HG02610 (cell line): ENCODE measurements at regions not wholly inside any gene's neighbourhood (a gene's known extent, or its start where the extent isn't known, plus 50 kb on each side); places are given as distances from the start of the nearest gene placed in this dataset.

Experiments
- ATAC-seq: cut with Tn5 transposase; IDR thresholded peaks from one replicate; pipeline ENCODE4 v1.9.1; 2021; ENCODE audit warnings: mild to moderate bottlenecking, moderate library complexity; ENCODE audit not compliant: unreplicated experiment

GRCh38 chr2:104744537-104744936 is 109.4 kb upstream of the POU3F3 start:
- ATAC-seq = no peak

- ATAC-seq = no peak
Measured at GRCh38 chr2:104745846-104746245, 108.1 kb upstream of the POU3F3 start.

GRCh38 chr2:104746299-104746698 is 107.6 kb upstream of the POU3F3 start:
- ATAC-seq = no peak

GRCh38 chr2:104746858-104747257 is 107.1 kb upstream of the POU3F3 start:
- ATAC-seq = no peak

- ATAC-seq = no peak
Measured at GRCh38 chr2:104749856-104750460, 104.0 kb upstream of the POU3F3 start.

- no peak for ATAC-seq
Measured at GRCh38 chr2:104752504-104752903, 101.4 kb upstream of the POU3F3 start.

GRCh38 chr2:104755026-104755878 is 98.7 kb upstream of the POU3F3 start:
- ATAC-seq = no peak

GRCh38 chr2:104756118-104756517 is 97.8 kb upstream of the POU3F3 start:
- no peak for ATAC-seq

- no peak for ATAC-seq
Measured at GRCh38 chr2:104757056-104757455, 96.9 kb upstream of the POU3F3 start.

GRCh38 chr2:104758199-104758620 is 95.7 kb upstream of the POU3F3 start:
- ATAC-seq = no peak

- ATAC-seq = no peak
Measured at GRCh38 chr2:104762031-104762430, 91.9 kb upstream of the POU3F3 start.

- ATAC-seq = no peak
Measured at GRCh38 chr2:104766683-104767082, 87.2 kb upstream of the POU3F3 start.

GRCh38 chr2:104768694-104769093 is 85.2 kb upstream of the POU3F3 start:
- ATAC-seq = no peak

- ATAC-seq = no peak
Measured at GRCh38 chr2:104769096-104769495, 84.8 kb upstream of the POU3F3 start.

GRCh38 chr2:104772996-104773395 is 80.9 kb upstream of the POU3F3 start:
- no peak for ATAC-seq

- ATAC-seq = no peak
Measured at GRCh38 chr2:104774631-104775030, 79.3 kb upstream of the POU3F3 start.

- no peak for ATAC-seq
Measured at GRCh38 chr2:104777721-104778120, 76.2 kb upstream of the POU3F3 start.

- ATAC-seq = no peak
Measured at GRCh38 chr2:104781151-104781550, 72.8 kb upstream of the POU3F3 start.

- no peak for ATAC-seq
Measured at GRCh38 chr2:104784264-104784663, 69.7 kb upstream of the POU3F3 start.

- no peak for ATAC-seq
Measured at GRCh38 chr2:104786204-104786603, 67.7 kb upstream of the POU3F3 start.

GRCh38 chr2:104786821-104787220 is 67.1 kb upstream of the POU3F3 start:
- ATAC-seq = no peak

GRCh38 chr2:104787298-104788065 is 66.4 kb upstream of the POU3F3 start:
- no peak for ATAC-seq
